ENCODE measurements at regions not wholly inside any gene's neighbourhood (a gene's known extent, or its start where the extent isn't known, plus 50 kb on each side); places are given as distances from the start of the nearest gene placed in this dataset.

- no peak overlapping the region for H3K9ac ChIP-seq (ENCODE audit: insufficient read depth in 1 of 2, low read depth in 2 of 2, low read length in 2 of 2)
- H4K20me1 ChIP-seq (replicated peaks; ENCODE audit: control insufficient read depth, insufficient read depth, low read length) = no peaks in the 10 kb centered on the region
- DNase-seq (ENCODE audit: extremely low read depth in 1 of 4, low spot score in 3 of 4) (no peak), ATAC-seq (no peak), FAIRE-seq (no peak)
- POLR2A ChIA-PET = no interaction called here
- H3K9me3 ChIP-seq (replicated peaks; ENCODE audit: control insufficient read depth, insufficient read depth, low read depth, low read length) = no peaks in the 10 kb centered on the region
- no peak overlapping the region for H2AFZ ChIP-seq (ENCODE audit: low read depth, low read length)
- H3K27me3 ChIP-seq (ENCODE audit: control insufficient read depth in 2 of 2, insufficient read depth in 2 of 2, low read length in 2 of 2) = no peaks in the 10 kb centered on the region
- H3K4me2 ChIP-seq (ENCODE audit: insufficient read depth, low read length) = no peak overlapping the region
- no peaks in the 10 kb centered on the region for H3K79me2 ChIP-seq (ENCODE audit: control insufficient read depth, insufficient read depth, low read length)
- no peaks in the 10 kb centered on the region for H3K4me1 ChIP-seq (replicated peaks in 1 of 2; ENCODE audit: control insufficient read depth in 2 of 2, insufficient read depth in 2 of 2, low read length in 2 of 2)
- WGBS (ENCODE audit: insufficient coverage, low coverage, missing lambda C conversion rate) = 0% methylated on average over 1 of the region's 1 CpG
- CTCF ChIA-PET (ENCODE audit: low intra/inter-chr PET ratio) = no interaction called here
- no peaks in the 10 kb centered on the region for H3K9me1 ChIP-seq (ENCODE audit: control insufficient read depth, insufficient read depth, low read length)
- H3K4me3 ChIP-seq = no peak overlapping the region
- intact Hi-C loops (cut with micrococcal nuclease) (no loop called here), in situ Hi-C loops (cut with MboI) (no loop called here)
- no TSS peak for BruUV-seq (replicated peaks)
- no peak overlapping the region for H3K27ac ChIP-seq (ENCODE audit: extremely low read depth, low read depth, low read length)
- H3K36me3 ChIP-seq (ENCODE audit: control insufficient read depth, insufficient read depth, low read length) = no peaks in the 10 kb centered on the region
- TF ChIP-seq RREB1 (CRISPR knock-in tag; IDR thresholded peaks at IDR 0.05) (no peak), TSHZ1 (CRISPR knock-in tag; IDR thresholded peaks at IDR 0.05) (no peak), ZNF253 (CRISPR knock-in tag; conservative IDR thresholded peaks at IDR 0.05) (no peak), KDM5B (IDR thresholded peaks at IDR 0.05; ENCODE audit: insufficient replicate concordance, low read depth, low read length) (no peak), SMAD1 (IDR thresholded peaks at IDR 0.05; ENCODE audit: low read depth, low read length, partially characterized antibody) (no peak), THRAP3 (IDR thresholded peaks at IDR 0.05; ENCODE audit: borderline replicate concordance) (no peak), MXI1 (IDR thresholded peaks at IDR 0.05; ENCODE audit: low read depth, low read length) (no peak), ZNF561 (CRISPR knock-in tag; conservative IDR thresholded peaks at IDR 0.05) (no peak), HNRNPL (IDR thresholded peaks at IDR 0.05; ENCODE audit: low read depth, low read length) (no peak), NR3C1 (CRISPR knock-in tag; IDR thresholded peaks at IDR 0.05) (no peak), BCOR (IDR thresholded peaks at IDR 0.05) (no peak), ZC3H8 (IDR thresholded peaks at IDR 0.05) (no peak), CREB1 (IDR thresholded peaks at IDR 0.05) (no peak), CREB1 (CRISPR knock-in tag; IDR thresholded peaks at IDR 0.05) (no peak), ZNF57 (CRISPR knock-in tag; IDR thresholded peaks at IDR 0.05) (no peak)
- TF ChIP-seq, protein P1, sequence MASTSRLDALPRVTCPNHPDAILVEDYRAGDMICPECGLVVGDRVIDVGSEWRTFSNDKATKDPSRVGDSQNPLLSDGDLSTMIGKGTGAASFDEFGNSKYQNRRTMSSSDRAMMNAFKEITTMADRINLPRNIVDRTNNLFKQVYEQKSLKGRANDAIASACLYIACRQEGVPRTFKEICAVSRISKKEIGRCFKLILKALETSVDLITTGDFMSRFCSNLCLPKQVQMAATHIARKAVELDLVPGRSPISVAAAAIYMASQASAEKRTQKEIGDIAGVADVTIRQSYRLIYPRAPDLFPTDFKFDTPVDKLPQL (IDR thresholded peaks at IDR 0.05; ENCODE audit: extremely low read depth, insufficient read length) = no peak
Measured at GRCh38 chr11:92569726-92570125, 345.1 kb downstream of the FAT3 start.

Measured in K562 (cell line).